ENCODE measurements at regions not wholly inside any gene's neighbourhood (a gene's known extent, or its start where the extent isn't known, plus 50 kb on each side); places are given as distances from the start of the nearest gene placed in this dataset.

- H3K27ac ChIP-seq (ENCODE audit: low read length): no peak overlapping the region
- WGBS (ENCODE audit: insufficient coverage, insufficient read length): no CpG with 5 or more reads among the region's 4 CpGs
- H3K36me3 ChIP-seq (ENCODE audit: control insufficient read depth, insufficient read depth, low read length): no peaks in the 10 kb centered on the region
- DNase-seq (ENCODE audit: low read depth, low spot score): no peak
- no peaks in the 10 kb centered on the region for H3K9me3 ChIP-seq (ENCODE audit: control insufficient read depth, insufficient read depth, low read length)
- no peaks in the 10 kb centered on the region for H3K4me1 ChIP-seq (ENCODE audit: control insufficient read depth, insufficient read depth, low read length)
- no peak overlapping the region for H3K4me3 ChIP-seq (ENCODE audit: low read length)
- no peaks in the 10 kb centered on the region for H3K27me3 ChIP-seq (ENCODE audit: control insufficient read depth, insufficient read depth, low read length)
Observed at GRCh38 chr5:167242701-167243100, 1048.7 kb upstream of the WWC1 start.

DNA sequence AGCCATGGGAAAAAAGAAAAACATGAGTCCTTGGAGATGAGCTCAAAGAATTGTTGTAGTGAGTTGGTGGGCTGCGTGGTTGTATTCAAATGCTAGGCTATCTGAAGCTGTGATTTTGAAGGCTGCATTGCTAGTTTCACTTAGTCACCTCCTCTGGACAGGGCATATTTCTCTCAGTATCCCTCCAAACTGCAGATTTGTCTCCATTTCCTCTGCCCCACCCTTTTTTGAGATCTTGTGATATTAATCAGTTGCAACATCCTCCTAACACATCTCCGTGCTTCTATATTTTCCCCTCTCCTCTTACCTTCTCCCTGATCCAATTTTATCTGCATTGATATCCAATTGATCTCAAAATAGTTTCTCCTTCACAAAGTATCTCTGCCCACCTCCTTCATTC lies 1048.0 kb upstream of the WWC1 start:
- WGBS (ENCODE audit: insufficient coverage, insufficient read length): no CpG with 5 or more reads among the region's 2 CpGs

GRCh38 chr5:167244583-167244982 lies 1046.9 kb upstream of the WWC1 start:
- H3K36me3 ChIP-seq (ENCODE audit: control insufficient read depth, insufficient read depth, low read length): no peaks in the 10 kb centered on the region
- no peaks in the 10 kb centered on the region for H3K9me3 ChIP-seq (ENCODE audit: control insufficient read depth, insufficient read depth, low read length)
- no peak overlapping the region for H3K27ac ChIP-seq (ENCODE audit: low read length)
- H3K4me3 ChIP-seq (ENCODE audit: low read length): no peak overlapping the region
- WGBS (ENCODE audit: insufficient coverage, insufficient read length): no CpG with 5 or more reads among the region's 4 CpGs
- H3K27me3 ChIP-seq (ENCODE audit: control insufficient read depth, insufficient read depth, low read length): no peaks in the 10 kb centered on the region
- H3K4me1 ChIP-seq (ENCODE audit: control insufficient read depth, insufficient read depth, low read length): no peaks in the 10 kb centered on the region
- DNase-seq (ENCODE audit: low read depth, low spot score): peak; percentile 37

More for the DNA sequence above, 1048.0 kb upstream of the WWC1 start:
- no peak for DNase-seq (ENCODE audit: low read depth, low spot score)
- Histone ChIP-seq H3K4me1 (ENCODE audit: control insufficient read depth, insufficient read depth, low read length) (no peaks in the 10 kb centered on the region), H3K27me3 (ENCODE audit: control insufficient read depth, insufficient read depth, low read length) (no peaks in the 10 kb centered on the region), H3K36me3 (ENCODE audit: control insufficient read depth, insufficient read depth, low read length) (no peaks in the 10 kb centered on the region), H3K27ac (ENCODE audit: low read length) (no peak overlapping the region), H3K4me3 (ENCODE audit: low read length) (no peak overlapping the region), H3K9me3 (ENCODE audit: control insufficient read depth, insufficient read depth, low read length) (no peaks in the 10 kb centered on the region)

DNA sequence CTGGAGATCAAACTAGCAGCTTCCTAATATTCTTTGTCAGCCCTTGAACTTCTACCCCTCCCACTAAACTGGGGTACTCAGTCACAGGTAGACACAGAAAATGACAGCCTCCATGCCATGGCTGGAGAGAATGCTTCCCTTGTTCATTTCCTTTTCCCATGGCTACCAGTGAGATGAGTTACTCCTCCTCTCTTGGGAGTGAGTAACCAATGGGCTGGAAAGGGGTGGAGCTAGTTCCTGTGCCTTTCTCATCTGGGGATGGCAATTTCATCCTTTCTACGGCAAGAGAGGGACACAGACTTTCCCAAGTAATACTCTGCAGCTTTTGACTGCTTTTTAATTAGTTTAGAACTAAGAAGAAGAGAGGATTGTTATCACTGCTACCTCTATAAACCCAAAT lies 1045.6 kb upstream of the WWC1 start:
- Histone ChIP-seq H3K4me1 (ENCODE audit: control insufficient read depth, insufficient read depth, low read length) (no peaks in the 10 kb centered on the region), H3K4me3 (ENCODE audit: low read length) (no peak overlapping the region), H3K36me3 (ENCODE audit: control insufficient read depth, insufficient read depth, low read length) (no peaks in the 10 kb centered on the region), H3K27ac (ENCODE audit: low read length) (no peak overlapping the region), H3K27me3 (ENCODE audit: control insufficient read depth, insufficient read depth, low read length) (no peaks in the 10 kb centered on the region), H3K9me3 (ENCODE audit: control insufficient read depth, insufficient read depth, low read length) (no peaks in the 10 kb centered on the region)
- DNase-seq (ENCODE audit: low read depth, low spot score): no peak
- no CpG with 5 or more reads among the region's 1 CpG for WGBS (ENCODE audit: insufficient coverage, insufficient read length)

DNA sequence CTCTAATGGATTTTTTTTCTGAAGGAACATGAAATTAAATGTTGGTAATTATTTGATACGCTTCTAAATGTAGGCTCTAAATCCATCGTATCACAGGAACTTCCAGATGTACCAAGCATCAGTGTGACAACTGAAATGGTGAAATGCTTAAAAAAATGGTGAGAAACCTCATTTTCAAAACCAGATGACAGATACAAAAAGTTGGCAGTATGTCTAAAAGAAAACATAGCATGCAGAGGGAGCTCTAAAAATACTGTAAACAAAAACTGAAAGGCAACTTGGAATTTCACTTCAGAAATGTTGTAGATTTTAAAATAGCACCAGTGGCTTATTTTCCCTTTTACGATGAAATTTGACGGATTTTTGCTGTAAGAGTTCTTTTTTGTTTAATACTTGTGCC lies 1043.6 kb upstream of the WWC1 start:
- Histone ChIP-seq H3K4me3 (ENCODE audit: low read length) (no peak overlapping the region), H3K9me3 (ENCODE audit: control insufficient read depth, insufficient read depth, low read length) (no peaks in the 10 kb centered on the region), H3K27me3 (ENCODE audit: control insufficient read depth, insufficient read depth, low read length) (no peaks in the 10 kb centered on the region), H3K36me3 (ENCODE audit: control insufficient read depth, insufficient read depth, low read length) (no peaks in the 10 kb centered on the region), H3K4me1 (ENCODE audit: control insufficient read depth, insufficient read depth, low read length) (no peaks in the 10 kb centered on the region), H3K27ac (ENCODE audit: low read length) (no peak overlapping the region)
- no CpG with 5 or more reads among the region's 4 CpGs for WGBS (ENCODE audit: insufficient coverage, insufficient read length)
- DNase-seq (ENCODE audit: low read depth, low spot score): no peak

- Histone ChIP-seq H3K4me1 (ENCODE audit: control insufficient read depth, insufficient read depth, low read length) (no peaks in the 10 kb centered on the region), H3K4me3 (ENCODE audit: low read length) (no peak overlapping the region), H3K36me3 (ENCODE audit: control insufficient read depth, insufficient read depth, low read length) (no peaks in the 10 kb centered on the region), H3K9me3 (ENCODE audit: control insufficient read depth, insufficient read depth, low read length) (no peaks in the 10 kb centered on the region), H3K27me3 (ENCODE audit: control insufficient read depth, insufficient read depth, low read length) (no peaks in the 10 kb centered on the region), H3K27ac (ENCODE audit: low read length) (no peak overlapping the region)
- 100% methylated on average over 2 of the region's 11 CpGs for WGBS (ENCODE audit: insufficient coverage, insufficient read length)
- DNase-seq (ENCODE audit: low read depth, low spot score): no peak
Observed at GRCh38 chr5:167248257-167248656, 1043.2 kb upstream of the WWC1 start.

- no peak for DNase-seq (ENCODE audit: low read depth, low spot score)
Observed at GRCh38 chr5:167250996-167251395, 1040.4 kb upstream of the WWC1 start.

DNA sequence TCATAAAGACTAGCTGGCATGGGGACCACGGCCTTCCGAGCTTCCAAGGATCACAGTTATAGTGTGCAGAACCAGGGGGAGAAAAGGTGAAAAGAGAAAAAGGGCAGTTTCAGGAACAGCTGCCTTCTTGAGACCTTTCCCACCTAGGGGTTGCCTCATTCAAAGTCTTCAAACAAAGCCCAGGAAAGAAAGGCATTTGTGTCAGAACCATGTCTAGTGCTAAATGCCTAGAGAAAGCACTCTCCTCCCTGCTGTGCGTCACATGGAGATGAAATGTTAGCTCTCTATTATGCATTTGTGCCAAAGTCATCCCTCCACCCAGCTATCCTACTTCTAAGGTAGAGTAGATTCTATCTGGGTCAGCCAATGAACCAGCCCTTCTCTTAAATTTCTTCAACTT lies 1037.3 kb upstream of the WWC1 start:
- WGBS (ENCODE audit: insufficient coverage, insufficient read length): no CpG with 5 or more reads among the region's 3 CpGs
- H3K4me1 ChIP-seq (ENCODE audit: control insufficient read depth, insufficient read depth, low read length): peaks cover 1% of the 10 kb centered on the region; the same call in 1 of the 2 replicates
- DNase-seq (ENCODE audit: low read depth, low spot score): no peak

More at GRCh38 chr5:167250996-167251395, 1040.4 kb upstream of the WWC1 start:
- no CpG with 5 or more reads among the region's 4 CpGs for WGBS (ENCODE audit: insufficient coverage, insufficient read length)
- Histone ChIP-seq H3K4me3 (ENCODE audit: low read length) (no peak overlapping the region), H3K27me3 (ENCODE audit: control insufficient read depth, insufficient read depth, low read length) (no peaks in the 10 kb centered on the region), H3K4me1 (ENCODE audit: control insufficient read depth, insufficient read depth, low read length) (peaks cover under 1% of the 10 kb centered on the region; the same call in 1 of the 2 replicates), H3K36me3 (ENCODE audit: control insufficient read depth, insufficient read depth, low read length) (no peaks in the 10 kb centered on the region), H3K27ac (ENCODE audit: low read length) (no peak overlapping the region), H3K9me3 (ENCODE audit: control insufficient read depth, insufficient read depth, low read length) (no peaks in the 10 kb centered on the region)

DNA sequence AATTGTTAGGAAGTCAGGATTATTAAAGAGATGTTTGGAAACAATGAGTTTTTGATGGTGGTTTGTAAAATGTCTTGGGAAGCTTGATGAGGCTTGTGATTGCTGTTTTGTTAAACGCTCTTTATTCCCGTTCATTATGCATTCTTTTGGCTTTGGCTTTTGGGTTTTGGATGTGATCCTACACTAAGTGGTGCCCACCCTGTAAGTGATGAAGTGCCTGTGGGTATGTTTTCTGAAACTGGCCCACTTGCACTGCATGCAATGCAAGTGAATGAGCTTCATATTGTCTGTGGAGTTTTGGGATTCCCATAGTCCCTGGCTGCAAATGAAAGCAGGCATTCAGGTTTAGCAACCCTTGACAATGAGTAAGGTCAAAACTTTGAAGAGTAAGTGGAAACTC lies 1035.5 kb upstream of the WWC1 start:
- no peak for DNase-seq (ENCODE audit: low read depth, low spot score)
- WGBS (ENCODE audit: insufficient coverage, insufficient read length): no CpG with 5 or more reads among the region's 2 CpGs

More for the DNA sequence above, 1037.3 kb upstream of the WWC1 start:
- Histone ChIP-seq H3K4me3 (ENCODE audit: low read length) (no peak overlapping the region), H3K27me3 (ENCODE audit: control insufficient read depth, insufficient read depth, low read length) (no peaks in the 10 kb centered on the region), H3K36me3 (ENCODE audit: control insufficient read depth, insufficient read depth, low read length) (no peaks in the 10 kb centered on the region), H3K27ac (ENCODE audit: low read length) (no peak overlapping the region), H3K9me3 (ENCODE audit: control insufficient read depth, insufficient read depth, low read length) (no peaks in the 10 kb centered on the region)

GRCh38 chr5:167259806-167260205 lies 1031.6 kb upstream of the WWC1 start:
- no peaks in the 10 kb centered on the region for H3K9me3 ChIP-seq (ENCODE audit: control insufficient read depth, insufficient read depth, low read length)
- H3K36me3 ChIP-seq (ENCODE audit: control insufficient read depth, insufficient read depth, low read length): no peaks in the 10 kb centered on the region
- no peak overlapping the region for H3K27ac ChIP-seq (ENCODE audit: low read length)
- no CpG with 5 or more reads among the region's 2 CpGs for WGBS (ENCODE audit: insufficient coverage, insufficient read length)
- H3K27me3 ChIP-seq (ENCODE audit: control insufficient read depth, insufficient read depth, low read length): no peaks in the 10 kb centered on the region
- peaks cover 1% of the 10 kb centered on the region; the same call in 1 of the 2 replicates for H3K4me1 ChIP-seq (ENCODE audit: control insufficient read depth, insufficient read depth, low read length)
- no peak overlapping the region for H3K4me3 ChIP-seq (ENCODE audit: low read length)
- DNase-seq (ENCODE audit: low read depth, low spot score): no peak

More for the DNA sequence above, 1035.5 kb upstream of the WWC1 start:
- Histone ChIP-seq H3K27ac (ENCODE audit: low read length) (no peak overlapping the region), H3K4me3 (ENCODE audit: low read length) (no peak overlapping the region), H3K4me1 (ENCODE audit: control insufficient read depth, insufficient read depth, low read length) (peaks cover 1% of the 10 kb centered on the region; the same call in 1 of the 2 replicates), H3K36me3 (ENCODE audit: control insufficient read depth, insufficient read depth, low read length) (no peaks in the 10 kb centered on the region), H3K9me3 (ENCODE audit: control insufficient read depth, insufficient read depth, low read length) (no peaks in the 10 kb centered on the region), H3K27me3 (ENCODE audit: control insufficient read depth, insufficient read depth, low read length) (no peaks in the 10 kb centered on the region)

- Histone ChIP-seq H3K4me3 (ENCODE audit: low read length) (no peak overlapping the region), H3K27ac (ENCODE audit: low read length) (no peak overlapping the region), H3K4me1 (ENCODE audit: control insufficient read depth, insufficient read depth, low read length) (no peaks in the 10 kb centered on the region), H3K9me3 (ENCODE audit: control insufficient read depth, insufficient read depth, low read length) (no peaks in the 10 kb centered on the region), H3K36me3 (ENCODE audit: control insufficient read depth, insufficient read depth, low read length) (no peaks in the 10 kb centered on the region), H3K27me3 (ENCODE audit: control insufficient read depth, insufficient read depth, low read length) (no peaks in the 10 kb centered on the region)
- 100% methylated on average over 1 of the region's 3 CpGs for WGBS (ENCODE audit: insufficient coverage, insufficient read length)
- peak; percentile 37 for DNase-seq (ENCODE audit: low read depth, low spot score)
Observed at GRCh38 chr5:167261309-167262100, 1029.9 kb upstream of the WWC1 start.
